Astrocyte (in vitro differentiated cells and primary cell): ENCODE measurements at regions not wholly inside any gene's neighbourhood (a gene's known extent, or its start where the extent isn't known, plus 50 kb on each side); places are given as distances from the start of the nearest gene placed in this dataset.

Experiments used
- CTCF ChIP-seq: IDR thresholded peaks from 2 replicates; pipeline ENCODE4 v1.5.1; 2011; ENCODE audit warnings: low read depth, mild to moderate bottlenecking, inconsistent platforms, low read length, moderate library complexity; ENCODE audit not compliant: insufficient read depth
- EZH2 ChIP-seq: IDR thresholded peaks from 2 replicates; pipeline ENCODE4 v1.6.1; 2012; ENCODE audit warnings: mild to moderate bottlenecking, low read length, inconsistent platforms; ENCODE audit not compliant: insufficient read depth

DNA sequence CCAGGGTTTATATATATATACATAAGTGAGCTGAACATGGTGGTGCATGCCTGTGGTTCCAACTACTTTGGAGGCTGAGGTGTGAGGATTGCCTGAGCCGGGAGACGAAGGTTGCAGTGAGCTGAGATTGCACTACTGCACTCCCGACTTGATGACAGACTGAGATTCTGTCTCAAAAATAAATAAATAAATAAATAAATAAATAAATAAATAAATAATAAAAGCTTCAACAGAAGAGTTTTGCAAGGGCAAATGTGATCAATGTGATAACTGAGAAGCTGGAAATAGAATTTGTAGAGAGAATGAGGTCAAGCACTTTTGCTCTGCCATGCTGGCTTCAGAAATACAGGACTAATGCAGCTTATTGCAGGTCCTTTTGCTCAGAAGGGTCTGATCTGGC, 855.8 kb upstream of the PRMT6 start:
- TF ChIP-seq CTCF = no peak
- no peak for TF ChIP-seq EZH2
